Spleen (tissue), 11 donors: ENCODE measurements at regions not wholly inside any gene's neighbourhood (a gene's known extent, or its start where the extent isn't known, plus 50 kb on each side); places are given as distances from the start of the nearest gene placed in this dataset.
A peak's percentile ranks its signal among the peaks of the same experiment; 100 is the strongest.

Source experiments
- DNase-seq: peaks from one replicate; pipeline ENCODE4 v3.0.0-alpha.2; 2020
- H3K27ac ChIP-seq, 8 donors: fragments of 200-600 bp; sonication (generic) in 7 of 8; 1 replicate in 4 of 8; 2 replicates in 4 of 8; pipeline versions ENCODE4 v1.5.0 to v1.8.0; 2016 to 2021; ENCODE audit warnings: inconsistent platforms in 4 of 8, mild to moderate bottlenecking in 4 of 8, moderate library complexity in 1 of 8
- H3K27me3 ChIP-seq, 7 donors: fragments of 200-600 bp; sonication (generic) in 6 of 7; replicated peaks in 1 of 7; 1 replicate in 4 of 7; 2 replicates in 3 of 7; pipeline versions ENCODE4 v1.5.0 to v1.8.0; 2016 to 2021; ENCODE audit warnings: inconsistent platforms in 3 of 7, mild to moderate bottlenecking in 1 of 7
- H3K36me3 ChIP-seq, 6 donors: fragments of 200-600 bp; sonication (generic) in 5 of 6; 1 replicate in 4 of 6; 2 replicates in 2 of 6; pipeline versions ENCODE4 v1.5.0 to v1.8.0; 2016 to 2021; ENCODE audit warnings: inconsistent platforms in 2 of 6
- H3K4me1 ChIP-seq, 6 donors: fragments of 200-600 bp; sonication (generic) in 5 of 6; 1 replicate in 3 of 6; 2 replicates in 3 of 6; pipeline versions ENCODE4 v1.5.0 to v1.8.0; 2016 to 2021; ENCODE audit warnings: inconsistent platforms in 3 of 6
- H3K4me3 ChIP-seq, 8 donors: fragments of 200-600 bp; sonication (generic) in 7 of 8; 1 replicate in 4 of 8; 2 replicates in 4 of 8; pipeline versions ENCODE4 v1.5.0 to v1.8.0; 2016 to 2021; ENCODE audit warnings: inconsistent platforms in 4 of 8, mild to moderate bottlenecking in 4 of 8, moderate library complexity in 2 of 8
- H3K9me3 ChIP-seq, 8 donors: fragments of 200-600 bp; sonication (generic) in 7 of 8; 1 replicate in 4 of 8; 2 replicates in 4 of 8; pipeline versions ENCODE4 v1.5.0 to v1.8.0; 2016 to 2021; ENCODE audit warnings: inconsistent platforms in 4 of 8
- CTCF ChIP-seq, 11 experiments: fragments of 200-600 bp in 7 of 11; fragments of 450-650 bp in 4 of 11; sonication (generic) in 4 of 11; IDR thresholded peaks in 8 of 11; conservative IDR thresholded peaks in 3 of 11; 1 replicate in 7 of 11; 2 replicates in 4 of 11; pipeline versions ENCODE4 v1.4.0 to v1.8.0; 2016 to 2021; ENCODE audit warnings: antibody characterized with exemption in 11 of 11, inconsistent platforms in 4 of 11, mild to moderate bottlenecking in 1 of 11
- POLR2A ChIP-seq, 3 donors: fragments of 450-650 bp; IDR thresholded peaks; one replicate each; pipeline ENCODE4 v1.5.1; 2017; ENCODE audit warnings: antibody characterized with exemption in 3 of 3, mild to moderate bottlenecking in 1 of 3
- POLR2AphosphoS5 ChIP-seq, 3 donors: sonication (generic); formaldehyde crosslinking; IDR thresholded peaks; one replicate each; pipeline ENCODE4 v1.5.1; 2017; ENCODE audit warnings: antibody characterized with exemption in 3 of 3
- WGBS, 5 donors: extraction: QIAGEN DNeasy Blood & Tissue Kit in 3 of 5; methylation state at CpG; one replicate each; pipeline versions ENCODE4 v1.1.5 to v1.1.7; 2013 to 2018; 5-methylcytosine and 5-hydroxymethylcytosine counted together
- intact Hi-C: fragments of 100-400 bp; cut with DNase I; formaldehyde crosslinking; loops from one replicate; pipeline ENCODE4 v1.15.0; 2023; ENCODE audit warnings: low total_unique reads
- donor health status: healthy with polysubstance abuse.
- donor health status: DM: no; HTN: no; CAD: no; lungs with moderate emphysema.
- donor health status: DM: no; HTN: no; CAD: no.
- donor health status: Bipolar disorder and iron deficiency.
- donor health status: healthy.
- donor health status: DM: no; HTN: no; CAD: no.
- donor health status: DM: yes; HTN: yes; CAD: no.

GRCh38 chr6:137787016-137787415, 80.0 kb upstream of the TNFAIP3 start:
- intact Hi-C loops, result no loop called here
- Histone ChIP-seq H3K27me3 (no peaks in the 10 kb centered on the region), H3K27ac (no peak overlapping the region), H3K9me3 (peaks cover 0 to 3% (median 0%) of the 10 kb centered on the region in 8 donors), H3K4me3 (no peak overlapping the region), H3K36me3 (no peaks in the 10 kb centered on the region), H3K4me1 (peaks cover 8 to 25% (median 18%) of the 10 kb centered on the region in 6 donors)
- WGBS, 5 donors, result 94 to 98% (median 97%) methylated on average over 2 of the region's 2 CpGs
- DNase-seq, result no peak
- TF ChIP-seq CTCF (IDR thresholded peaks at IDR 0.05 in 8 of 11, conservative IDR thresholded peaks at IDR 0.05 in 3 of 11) (no peak), POLR2AphosphoS5 (IDR thresholded peaks at IDR 0.05) (no peak)

GRCh38 chr6:137788248-137788647, 78.8 kb upstream of the TNFAIP3 start:
- Histone ChIP-seq H3K27ac (no peak overlapping the region), H3K4me3 (no peak overlapping the region), H3K9me3 (peaks cover 0 to 3% (median 0%) of the 10 kb centered on the region in 8 donors), H3K4me1 (peaks cover 13 to 36% (median 22%) of the 10 kb centered on the region in 6 donors), H3K27me3 (no peaks in the 10 kb centered on the region), H3K36me3 (no peaks in the 10 kb centered on the region)
- DNase-seq, result no peak
- 93 to 98% (median 97%) methylated on average over 1 of the region's 1 CpG for WGBS, 5 donors
- TF ChIP-seq POLR2A (IDR thresholded peaks at IDR 0.05) (no peak), CTCF (IDR thresholded peaks at IDR 0.05 in 8 of 11, conservative IDR thresholded peaks at IDR 0.05 in 3 of 11) (no peak), POLR2AphosphoS5 (IDR thresholded peaks at IDR 0.05) (no peak)
- intact Hi-C loops, result no loop called here

- TF ChIP-seq CTCF (IDR thresholded peaks at IDR 0.05 in 8 of 11, conservative IDR thresholded peaks at IDR 0.05 in 3 of 11) (no peak), POLR2AphosphoS5 (IDR thresholded peaks at IDR 0.05) (no peak), POLR2A (IDR thresholded peaks at IDR 0.05) (no peak)
- peaks cover 0 to 3% (median 0%) of the 10 kb centered on the region in 8 donors for H3K9me3 ChIP-seq
- no peaks in the 10 kb centered on the region for H3K27me3 ChIP-seq
- WGBS, 5 donors, result 70 to 80% (median 72%) methylated on average over 6 of the region's 6 CpGs
- no peak for DNase-seq
- peaks cover 13 to 50% (median 27%) of the 10 kb centered on the region in 6 donors for H3K4me1 ChIP-seq
- intact Hi-C loops, result loop anchor here (10.0 kb wide), 1 partner anchor 153 kb away; no protein-coding TSS in a partner anchor
- no peak overlapping the region for H3K4me3 ChIP-seq
- no peaks in the 10 kb centered on the region for H3K36me3 ChIP-seq
- H3K27ac ChIP-seq, result peak overlapping the region in 3 of 8 donors; percentile 3 to 69 (median 44)
These were observed 75.5 kb upstream of the TNFAIP3 start for GRCh38 chr6:137791281-137792159.
